A673 (cell line): ENCODE measurements at regions not wholly inside any gene's neighbourhood (a gene's known extent, or its start where the extent isn't known, plus 50 kb on each side); places are given as distances from the start of the nearest gene placed in this dataset.

Source experiments
- BruUV-seq: library from RNA; stranded (reverse); fragments of 400-500 nt; replicated peaks from 2 replicates; lab custom pipeline; 2021; lab: Mats Ljungman, UMichigan
- CTCF ChIA-PET: fragments of 300-600 bp; sonication (Branson Sonifier 250); formaldehyde crosslinking; loops from one replicate; lab custom pipeline; 2022; ENCODE audit warnings: antibody characterized with exemption; lab: Charles Lee
- POLR2A ChIA-PET: fragments of 300-600 bp; sonication (Branson Sonifier 250); formaldehyde crosslinking; loops from one replicate; lab custom pipeline; 2022; ENCODE audit warnings: antibody characterized with exemption; ENCODE audit not compliant: low non-redundant PET; lab: Charles Lee
- DNase-seq: peaks from one replicate; pipeline ENCODE4 v3.0.0-alpha.2; 2015; ENCODE audit warnings: low spot score
- H3K27ac ChIP-seq: fragments of 200-600 bp; sonication (generic); 2 replicates; pipeline ENCODE4 v1.5.1; 2016; ENCODE audit warnings: mixed run types, low read depth, mild to moderate bottlenecking, mixed read lengths, antibody characterized with exemption, low read length; ENCODE audit not compliant: poor library complexity, severe bottlenecking
- H3K27me3 ChIP-seq: fragments of 200-600 bp; sonication (generic); replicated peaks from 2 replicates; pipeline ENCODE4 v1.6.1; 2017; ENCODE audit warnings: mixed run types, low read depth, mild to moderate bottlenecking, mixed read lengths, antibody characterized with exemption, low read length; ENCODE audit not compliant: insufficient read depth, poor library complexity
- H3K36me3 ChIP-seq: fragments of 200-600 bp; sonication (generic); 2 replicates; pipeline ENCODE4 v1.6.1; 2016; ENCODE audit warnings: mixed run types, mild to moderate bottlenecking, mixed read lengths, antibody characterized with exemption, low read length; ENCODE audit not compliant: insufficient read depth, poor library complexity, severe bottlenecking
- H3K4me1 ChIP-seq: fragments of 200-600 bp; sonication (generic); 2 replicates; pipeline ENCODE4 v1.6.1; 2017; ENCODE audit warnings: mixed run types, mild to moderate bottlenecking, mixed read lengths, antibody characterized with exemption, low read length; ENCODE audit not compliant: insufficient read depth, poor library complexity, severe bottlenecking
- H3K4me3 ChIP-seq: fragments of 200-600 bp; sonication (generic); 2 replicates; pipeline ENCODE4 v1.5.1; 2016; ENCODE audit warnings: low read depth, mixed run types, mild to moderate bottlenecking, mixed read lengths, low read length; ENCODE audit not compliant: poor library complexity, severe bottlenecking
- H3K9me3 ChIP-seq: fragments of 200-600 bp; sonication (generic); 2 replicates; pipeline ENCODE4 v1.6.1; 2016; ENCODE audit warnings: mixed run types, low read depth, mild to moderate bottlenecking, mixed read lengths, antibody characterized with exemption, low read length; ENCODE audit not compliant: poor library complexity, severe bottlenecking
- CTCF ChIP-seq: fragments of 300-800, 200-600 bp; sonication (generic); conservative IDR thresholded peaks from 2 replicates; pipeline ENCODE4 v1.5.1; 2017; ENCODE audit warnings: low read depth, mild to moderate bottlenecking, antibody characterized with exemption, low read length, moderate library complexity, mixed read lengths
- EZH2 ChIP-seq: fragments of 200-600 bp; sonication (generic); IDR thresholded peaks from 2 replicates; pipeline ENCODE4 v1.6.1; 2017; ENCODE audit warnings: borderline replicate concordance, low read depth, mild to moderate bottlenecking, mixed read lengths, antibody characterized with exemption, low read length; ENCODE audit not compliant: poor library complexity, severe bottlenecking
- intact Hi-C: fragments of 100-400 bp; cut with micrococcal nuclease; formaldehyde crosslinking; loops from one replicate; pipeline ENCODE4 v1.10.0; 2022; ENCODE audit not compliant: unreplicated experiment

- no TSS peak for BruUV-seq
- no peak for DNase-seq
- Histone ChIP-seq H3K4me1 (peaks cover 10% of the 10 kb centered on the region), H3K36me3 (no peaks in the 10 kb centered on the region), H3K27me3 (no peaks in the 10 kb centered on the region), H3K27ac (no peak overlapping the region), H3K4me3 (no peak overlapping the region), H3K9me3 (no peaks in the 10 kb centered on the region)
- CTCF ChIA-PET, result no interaction called here
- intact Hi-C loops, result no loop called here
- POLR2A ChIA-PET, result no interaction called here
- TF ChIP-seq EZH2, result no peak
- no peak for TF ChIP-seq CTCF
Observed at GRCh38 chr6:11388983-11389944, 148.3 kb upstream of the TMEM170B start.

- ChIA-PET POLR2A (no interaction called here), CTCF (no interaction called here)
- Histone ChIP-seq H3K4me3 (no peak overlapping the region), H3K9me3 (no peaks in the 10 kb centered on the region), H3K27me3 (no peaks in the 10 kb centered on the region), H3K4me1 (peaks cover 5% of the 10 kb centered on the region), H3K36me3 (no peaks in the 10 kb centered on the region), H3K27ac (no peak overlapping the region)
- BruUV-seq, result no TSS peak
- TF ChIP-seq CTCF (no peak), EZH2 (no peak)
- no peak for DNase-seq
- intact Hi-C loops, result no loop called here
Observed at GRCh38 chr6:11387707-11388430, 149.7 kb upstream of the TMEM170B start.

GRCh38 chr6:11386726-11387125 is 150.8 kb upstream of the TMEM170B start:
- no TSS peak for BruUV-seq
- intact Hi-C loops, result no loop called here
- no peaks in the 10 kb centered on the region for H3K4me1 ChIP-seq
- TF ChIP-seq EZH2 (no peak), CTCF (no peak)
- no peaks in the 10 kb centered on the region for H3K36me3 ChIP-seq
- H3K27me3 ChIP-seq, result no peaks in the 10 kb centered on the region
- no peaks in the 10 kb centered on the region for H3K9me3 ChIP-seq
- no peak overlapping the region for H3K27ac ChIP-seq
- CTCF ChIA-PET, result no interaction called here
- POLR2A ChIA-PET, result no interaction called here
- no peak for DNase-seq
- no peak overlapping the region for H3K4me3 ChIP-seq
